ENCODE measurements at regions not wholly inside any gene's neighbourhood (a gene's known extent, or its start where the extent isn't known, plus 50 kb on each side); places are given as distances from the start of the nearest gene placed in this dataset.

- H3K14ac ChIP-seq (replicated peaks; ENCODE audit: low read depth, low read length), result no peak overlapping the region
- intact Hi-C loops (cut with micrococcal nuclease), result no loop called here
- H3K4me1 ChIP-seq (ENCODE audit: control insufficient read depth, insufficient read depth, low read length), result peaks cover 3% of the 10 kb centered on the region; the same call in 1 of the 2 replicates
- H4K20me1 ChIP-seq (ENCODE audit: insufficient read depth, low read length), result no peaks in the 10 kb centered on the region
- TF ChIP-seq RAD21 (IDR thresholded peaks at IDR 0.05; ENCODE audit: low read length), result no peak
- TF ChIP-seq CHD1 (IDR thresholded peaks at IDR 0.05; ENCODE audit: low read depth, low read length), result no peak
- TF ChIP-seq RCOR1 (IDR thresholded peaks at IDR 0.05; ENCODE audit: insufficient replicate concordance, low read length), result no peak
- no peak for TF ChIP-seq CEBPB (IDR thresholded peaks at IDR 0.05; ENCODE audit: low read depth, low read length)
- no peak for TF ChIP-seq BHLHE40 (IDR thresholded peaks at IDR 0.05; ENCODE audit: low read depth, low read length)
- TF ChIP-seq, protein P1, sequence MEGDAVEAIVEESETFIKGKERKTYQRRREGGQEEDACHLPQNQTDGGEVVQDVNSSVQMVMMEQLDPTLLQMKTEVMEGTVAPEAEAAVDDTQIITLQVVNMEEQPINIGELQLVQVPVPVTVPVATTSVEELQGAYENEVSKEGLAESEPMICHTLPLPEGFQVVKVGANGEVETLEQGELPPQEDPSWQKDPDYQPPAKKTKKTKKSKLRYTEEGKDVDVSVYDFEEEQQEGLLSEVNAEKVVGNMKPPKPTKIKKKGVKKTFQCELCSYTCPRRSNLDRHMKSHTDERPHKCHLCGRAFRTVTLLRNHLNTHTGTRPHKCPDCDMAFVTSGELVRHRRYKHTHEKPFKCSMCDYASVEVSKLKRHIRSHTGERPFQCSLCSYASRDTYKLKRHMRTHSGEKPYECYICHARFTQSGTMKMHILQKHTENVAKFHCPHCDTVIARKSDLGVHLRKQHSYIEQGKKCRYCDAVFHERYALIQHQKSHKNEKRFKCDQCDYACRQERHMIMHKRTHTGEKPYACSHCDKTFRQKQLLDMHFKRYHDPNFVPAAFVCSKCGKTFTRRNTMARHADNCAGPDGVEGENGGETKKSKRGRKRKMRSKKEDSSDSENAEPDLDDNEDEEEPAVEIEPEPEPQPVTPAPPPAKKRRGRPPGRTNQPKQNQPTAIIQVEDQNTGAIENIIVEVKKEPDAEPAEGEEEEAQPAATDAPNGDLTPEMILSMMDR (conservative IDR thresholded peaks at IDR 0.05; ENCODE audit: low read depth, low read length), result no peak
- peaks cover 12% of the 10 kb centered on the region; the same call in 1 of the 2 replicates for H3K9me1 ChIP-seq (ENCODE audit: insufficient read depth, low read length)
- H4K8ac ChIP-seq (ENCODE audit: low read depth in 2 of 2, low read length in 2 of 2), result no peak overlapping the region
- H3K56ac ChIP-seq (ENCODE audit: extremely low read depth, insufficient read depth, low read length), result no peak overlapping the region
- in situ Hi-C loops (cut with MboI; ENCODE audit: low sequenced_read_pairs), result no loop called here
- H2AFZ ChIP-seq (replicated peaks; ENCODE audit: low read length, poor library complexity), result no peak overlapping the region
- no peak overlapping the region for H4K5ac ChIP-seq (ENCODE audit: low read depth, low read length)
- no peak for ATAC-seq (ENCODE audit: low read depth)
- H3K4me3 ChIP-seq (ENCODE audit: insufficient read depth, low read depth, low read length), result no peak overlapping the region
- no peak overlapping the region for H3K4me2 ChIP-seq (ENCODE audit: low read depth, low read length)
- H3K18ac ChIP-seq (ENCODE audit: low read depth, low read length), result no peak overlapping the region
- CTCF ChIA-PET, result no interaction called here
- WGBS, 2 experiments (ENCODE audit: extremely low coverage in 2 of 2, insufficient read length in 1 of 2), result 100% methylated on average over 2 of the region's 5 CpGs; no CpG with 5 or more reads in 1 of the 2 experiments
- no peak overlapping the region for H2AK5ac ChIP-seq (ENCODE audit: low read depth, low read length)
- no peak overlapping the region for H2BK120ac ChIP-seq (ENCODE audit: low read depth, low read length)
- H3K27ac ChIP-seq (ENCODE audit: insufficient read depth, low read length), result no peak overlapping the region
- DNase-seq, result no peak
- H4K91ac ChIP-seq (ENCODE audit: insufficient read depth, low read depth, low read length), result no peak overlapping the region
- dilution Hi-C loops (cut with HindIII; ENCODE audit: low sequenced_read_pairs, unreplicated experiment), result loop anchor here (25.0 kb wide), 1 partner anchor 647 kb away; no protein-coding TSS in a partner anchor
- H3K9ac ChIP-seq (ENCODE audit: low read depth, low read length), result no peak overlapping the region
- POLR2A ChIA-PET (ENCODE audit: unreplicated experiment), result no interaction called here
- no peak overlapping the region for H2BK20ac ChIP-seq (ENCODE audit: low read depth, low read length)
- H2AK9ac ChIP-seq (replicated peaks; ENCODE audit: low read depth, low read length, poor library complexity), result peak overlapping the region; percentile 28
- no peaks in the 10 kb centered on the region for H3K79me1 ChIP-seq (ENCODE audit: low read depth in 1 of 2, low read length in 2 of 2)
- H3K9me3 ChIP-seq (ENCODE audit: control insufficient read depth, insufficient read depth, low read length), result no peaks in the 10 kb centered on the region
- no peak overlapping the region for H3K4ac ChIP-seq (ENCODE audit: low read depth, low read length)
- H3K27me3 ChIP-seq (ENCODE audit: control insufficient read depth, insufficient read depth, low read length), result no peaks in the 10 kb centered on the region
- no peak overlapping the region for H3K23ac ChIP-seq (ENCODE audit: low read depth, low read length)
- no TSS peak for BruUV-seq (replicated peaks)
- H2BK15ac ChIP-seq (ENCODE audit: low read depth, low read length), result no peak overlapping the region
- H2BK5ac ChIP-seq (ENCODE audit: low read depth, low read length, poor library complexity, severe bottlenecking), result no peak overlapping the region
- H3K36me3 ChIP-seq (ENCODE audit: control insufficient read depth, insufficient read depth, low read length), result no peaks in the 10 kb centered on the region
Measured at GRCh38 chr11:128190312-128190711, 397.0 kb downstream of the ETS1 start.
